GM18508 (cell line): ENCODE measurements at regions not wholly inside any gene's neighbourhood (a gene's known extent, or its start where the extent isn't known, plus 50 kb on each side); places are given as distances from the start of the nearest gene placed in this dataset.
"Not testable (repeated sequence)": the region's sequence is repeated elsewhere in the genome, so short reads cannot be mapped to it uniquely, and the experiment has no call there.

Source experiments
- ATAC-seq: cut with Tn5 transposase; IDR thresholded peaks from one replicate; pipeline ENCODE4 v1.9.1; 2021; ENCODE audit warnings: moderate number of reproducible peaks; ENCODE audit not compliant: insufficient read depth, unreplicated experiment

DNA sequence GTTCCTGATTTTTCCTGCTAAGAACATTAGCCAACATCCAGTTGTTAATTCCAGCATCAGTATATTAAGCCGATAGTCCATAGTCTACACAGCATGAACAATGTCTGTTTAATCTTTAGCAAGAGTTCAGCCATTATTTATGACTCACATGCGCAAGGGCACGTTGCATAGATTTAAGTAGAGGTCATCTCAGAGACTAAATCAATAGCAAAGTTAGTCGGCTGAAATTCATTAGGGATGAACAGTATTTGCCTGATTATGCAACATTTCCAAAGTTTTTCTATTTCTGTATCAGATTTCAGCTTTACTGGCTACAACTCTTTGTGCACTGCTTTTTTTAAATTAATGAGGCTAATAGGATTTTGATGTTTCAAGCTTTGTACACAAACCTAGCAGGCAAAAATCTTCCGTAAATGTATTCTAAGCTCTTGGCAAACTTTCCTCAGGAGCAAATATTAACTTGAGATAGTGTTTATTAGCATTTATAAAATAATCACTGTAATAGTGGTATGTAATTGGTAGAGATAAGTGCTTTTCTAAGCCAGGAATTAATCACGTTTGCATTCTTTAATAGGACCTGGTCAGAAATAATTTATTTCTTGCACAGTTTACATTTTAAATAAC lies 578.7 kb upstream of the ID2 start:
- no peak for ATAC-seq

DNA sequence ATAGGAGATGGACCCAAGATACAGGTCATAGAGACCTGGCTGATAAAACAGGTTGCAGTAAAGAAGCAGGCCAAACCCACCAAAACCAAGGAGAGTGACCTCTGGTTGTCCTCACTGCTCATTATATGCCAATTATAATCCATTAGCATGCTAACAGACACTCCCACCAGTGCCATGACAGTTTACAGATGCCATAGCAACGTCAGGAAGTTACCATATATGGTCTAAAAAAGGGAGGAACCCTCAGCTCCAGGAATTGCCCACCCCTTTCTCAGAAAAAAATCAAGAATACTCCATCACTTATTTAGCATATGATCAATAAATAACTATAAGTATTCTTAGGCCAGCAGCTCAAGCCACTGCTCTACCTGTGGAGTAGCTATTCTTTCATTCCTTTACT lies 574.7 kb upstream of the ID2 start:
- ATAC-seq: no peak

DNA sequence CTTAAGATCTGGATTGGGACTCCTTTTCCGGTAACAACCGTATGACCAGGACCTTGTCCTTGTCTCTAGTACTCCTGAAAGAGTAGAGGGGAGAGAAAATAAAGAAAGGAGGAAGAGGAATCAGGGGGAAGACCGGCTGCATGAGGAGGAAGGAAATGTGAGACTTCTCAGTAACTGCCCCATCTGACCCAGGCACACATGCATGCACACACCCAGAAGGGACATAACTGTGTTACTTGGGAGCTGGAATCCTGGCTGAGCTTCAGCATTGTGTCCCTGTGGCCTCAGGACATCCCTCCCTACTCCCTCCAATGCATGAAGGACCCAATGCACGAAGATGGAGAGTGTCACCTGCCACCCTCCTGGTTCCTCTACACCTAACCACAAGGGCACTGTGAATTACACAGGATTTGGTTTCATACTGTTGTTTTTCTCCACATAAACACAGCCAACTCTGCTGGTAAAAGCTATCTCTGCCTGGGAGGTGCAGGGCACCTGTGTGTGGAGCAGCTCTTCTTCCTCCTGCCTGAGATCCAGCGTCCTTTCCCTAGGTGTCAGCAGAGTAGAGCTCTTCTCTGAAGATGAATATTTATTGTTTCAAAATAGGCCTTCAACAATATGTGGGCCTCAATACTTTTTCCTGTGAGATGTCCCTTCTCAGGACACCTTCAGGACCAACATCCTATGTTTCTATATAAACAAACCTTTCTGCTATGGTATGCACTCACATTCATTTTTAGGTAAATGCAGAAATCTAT lies 574.1 kb upstream of the ID2 start:
- ATAC-seq: no peak

DNA sequence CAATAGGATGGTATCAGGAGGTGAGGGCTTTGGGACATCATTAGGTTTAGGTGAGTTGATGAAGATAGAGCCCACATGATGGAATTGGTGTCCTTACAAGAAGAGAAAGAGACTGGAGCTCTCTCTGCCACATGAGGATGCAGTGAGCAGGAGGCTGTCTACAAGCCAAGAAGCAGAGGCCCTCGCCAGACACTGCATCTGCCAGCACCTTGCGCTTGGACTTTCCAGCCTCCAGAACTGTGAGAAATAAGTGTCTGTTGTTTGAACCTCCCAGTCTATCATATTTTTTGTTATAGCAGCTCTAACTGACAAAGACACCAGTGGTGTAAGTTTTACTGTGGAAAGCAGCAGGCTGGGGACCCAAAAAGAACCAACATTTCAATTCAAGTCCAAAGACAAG lies 571.1 kb upstream of the ID2 start:
- no peak for ATAC-seq

DNA sequence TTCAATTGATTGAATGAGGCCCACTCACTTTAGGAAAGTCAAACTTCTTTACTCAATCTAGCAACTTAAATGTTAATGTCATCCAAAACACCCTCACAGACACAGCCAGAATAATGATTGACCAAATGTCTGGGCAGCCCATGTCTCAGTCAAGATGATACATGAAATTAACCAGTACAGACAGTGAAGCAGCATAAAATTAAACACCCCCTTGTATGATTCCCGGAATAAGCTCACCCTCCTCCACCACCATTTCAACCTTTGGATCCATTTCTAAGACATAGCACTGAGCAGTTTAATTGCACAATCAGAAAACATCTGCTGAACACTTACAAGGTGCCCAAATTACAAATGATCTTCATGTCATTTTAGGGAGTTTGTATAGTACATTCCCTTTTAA lies 570.7 kb upstream of the ID2 start:
- no peak for ATAC-seq

DNA sequence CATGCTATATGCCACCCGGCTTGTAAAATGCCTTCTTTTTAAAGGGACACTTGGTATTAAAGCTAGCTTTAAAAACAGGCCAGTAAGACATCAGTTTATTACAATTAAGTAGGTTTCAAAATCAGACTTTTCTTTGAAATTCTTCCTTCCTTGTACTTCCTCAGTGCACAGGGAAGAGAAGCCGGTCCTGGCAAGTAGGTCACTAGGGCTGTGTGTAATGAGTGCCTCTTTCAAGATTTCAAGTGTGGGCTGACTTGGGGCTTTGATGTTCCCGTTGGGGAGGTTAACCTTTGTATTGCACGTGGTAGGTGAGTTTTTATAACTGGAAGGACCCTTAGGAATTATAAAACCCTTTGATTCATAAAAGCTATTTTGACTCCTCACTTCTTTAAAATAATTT lies 566.4 kb upstream of the ID2 start:
- no peak for ATAC-seq

DNA sequence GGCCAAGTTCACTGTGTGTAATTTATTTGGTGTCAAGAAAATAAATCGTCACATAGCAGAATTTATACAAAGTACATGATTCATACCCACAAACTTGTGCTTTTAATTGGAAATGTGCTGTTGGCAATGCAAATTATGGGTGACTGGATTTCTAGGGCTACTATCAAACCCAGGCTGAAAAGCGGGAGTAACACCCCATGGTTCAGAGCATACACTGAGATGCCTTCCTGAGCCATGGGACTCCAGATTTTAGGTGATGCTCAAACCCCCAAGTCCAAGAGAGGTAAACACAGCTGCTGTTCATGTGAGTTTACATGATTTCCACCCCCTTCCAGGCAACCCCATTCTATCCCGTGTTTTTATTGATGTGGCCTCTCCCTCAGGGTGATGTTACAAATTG lies 565.9 kb upstream of the ID2 start:
- no peak for ATAC-seq

DNA sequence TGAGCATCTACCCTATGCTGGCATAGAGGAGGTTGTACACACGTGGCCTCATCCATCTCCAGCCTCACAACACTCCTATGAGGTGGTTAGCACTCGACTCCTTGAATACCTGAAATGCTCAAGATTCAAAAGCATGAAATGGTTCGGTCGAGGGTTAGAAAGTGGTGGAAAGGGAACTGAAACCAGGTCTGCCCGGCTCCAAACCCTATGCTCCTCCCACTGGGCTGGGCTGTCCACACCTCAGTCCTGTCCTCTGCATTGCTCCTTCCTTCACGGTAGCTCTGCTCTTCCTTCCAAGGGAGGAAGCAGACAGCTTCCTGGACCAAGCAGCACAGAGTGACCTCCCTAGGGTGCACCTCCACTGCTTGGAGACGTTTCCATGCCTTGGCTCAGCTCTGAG lies 565.2 kb upstream of the ID2 start:
- ATAC-seq: peak; percentile 95

DNA sequence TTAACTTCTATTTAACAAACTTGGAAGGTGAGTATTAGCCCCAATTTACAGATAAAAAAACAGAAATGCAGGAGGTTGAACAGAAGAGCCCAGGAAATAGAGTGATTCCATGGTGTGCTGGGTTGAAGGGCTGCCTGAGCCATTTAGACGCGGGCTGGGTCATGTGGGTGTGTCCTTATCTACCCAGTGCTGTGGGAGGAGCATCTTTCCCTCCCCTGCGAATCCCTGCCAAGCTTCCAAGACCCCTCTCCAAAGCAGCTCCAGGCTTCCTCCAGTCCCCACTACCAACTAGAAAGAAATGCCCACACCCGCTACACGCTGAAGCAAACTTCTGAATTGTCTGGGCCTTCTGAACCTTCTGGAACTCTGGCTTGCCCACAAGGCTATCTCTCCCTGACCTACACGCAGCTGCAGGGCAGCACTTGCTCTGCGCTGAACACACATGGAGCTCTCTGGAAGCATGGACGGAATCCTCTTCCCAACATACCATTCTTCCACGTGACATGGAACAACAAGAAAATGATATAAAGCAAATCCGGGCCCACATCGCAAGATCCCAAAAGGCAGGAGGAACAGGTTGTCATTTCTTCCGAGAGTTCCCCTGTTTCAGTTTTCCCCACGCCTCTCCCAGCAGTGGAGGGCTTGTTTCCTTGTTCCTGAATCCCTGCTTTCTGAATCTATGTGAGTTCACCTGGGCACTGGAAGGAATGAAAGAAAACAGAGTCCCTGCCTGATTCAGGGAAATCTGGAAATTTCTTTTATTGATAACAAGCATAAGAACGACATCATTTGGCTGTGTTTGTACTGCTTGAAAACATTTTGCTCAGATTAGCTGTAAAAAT lies 562.7 kb upstream of the ID2 start:
- ATAC-seq: no peak

DNA sequence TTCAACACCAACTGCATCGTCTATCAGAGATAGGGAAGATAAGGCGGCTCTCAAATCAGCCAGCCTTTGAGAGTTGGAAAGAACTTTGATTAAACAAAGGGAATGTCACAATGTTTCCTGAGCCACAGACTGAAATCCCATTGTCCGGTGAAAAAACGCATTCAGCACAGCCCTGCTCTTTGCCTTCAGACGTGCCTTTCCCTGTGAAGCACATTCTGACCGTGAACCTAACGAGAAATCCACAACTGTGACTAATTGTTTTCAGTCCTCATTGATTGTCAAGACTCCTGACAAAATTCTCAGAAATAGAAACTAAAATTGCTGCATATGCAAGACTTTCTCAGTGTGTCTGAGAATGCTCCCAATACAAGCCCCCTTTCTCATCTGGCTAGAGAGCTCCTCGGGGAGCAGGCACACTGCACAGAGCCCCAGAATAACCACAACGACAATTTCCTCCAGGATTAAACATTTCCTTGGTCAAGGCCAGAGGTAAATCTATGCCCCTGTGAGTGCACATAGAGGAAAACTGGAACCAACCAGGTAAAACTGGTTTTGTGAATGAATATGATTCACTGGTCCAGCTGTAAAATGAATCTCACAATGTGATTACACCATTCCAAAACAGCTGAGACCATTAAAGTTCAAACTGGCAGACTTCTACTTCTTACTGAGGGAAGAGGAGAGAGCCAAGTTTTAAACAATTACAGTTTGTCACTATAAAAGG lies 561.9 kb upstream of the ID2 start:
- no peak for ATAC-seq

DNA sequence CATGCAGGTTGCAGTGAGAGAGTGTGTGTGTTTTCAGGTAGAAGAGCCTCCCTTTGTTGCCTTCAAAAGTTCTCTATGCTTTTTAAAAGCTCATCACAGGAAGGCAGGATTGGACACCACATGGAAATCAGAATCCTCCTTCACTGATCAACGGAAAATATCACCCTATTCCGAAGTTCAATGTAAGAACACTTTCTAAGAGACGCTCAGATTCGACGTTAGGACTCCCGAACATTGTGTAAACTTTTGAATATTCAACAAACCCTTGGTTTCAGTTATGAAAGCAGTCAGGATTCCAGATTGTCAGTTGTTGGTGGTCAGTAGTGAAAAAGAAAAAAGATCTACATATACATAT lies 561.4 kb upstream of the ID2 start:
- ATAC-seq: no peak

DNA sequence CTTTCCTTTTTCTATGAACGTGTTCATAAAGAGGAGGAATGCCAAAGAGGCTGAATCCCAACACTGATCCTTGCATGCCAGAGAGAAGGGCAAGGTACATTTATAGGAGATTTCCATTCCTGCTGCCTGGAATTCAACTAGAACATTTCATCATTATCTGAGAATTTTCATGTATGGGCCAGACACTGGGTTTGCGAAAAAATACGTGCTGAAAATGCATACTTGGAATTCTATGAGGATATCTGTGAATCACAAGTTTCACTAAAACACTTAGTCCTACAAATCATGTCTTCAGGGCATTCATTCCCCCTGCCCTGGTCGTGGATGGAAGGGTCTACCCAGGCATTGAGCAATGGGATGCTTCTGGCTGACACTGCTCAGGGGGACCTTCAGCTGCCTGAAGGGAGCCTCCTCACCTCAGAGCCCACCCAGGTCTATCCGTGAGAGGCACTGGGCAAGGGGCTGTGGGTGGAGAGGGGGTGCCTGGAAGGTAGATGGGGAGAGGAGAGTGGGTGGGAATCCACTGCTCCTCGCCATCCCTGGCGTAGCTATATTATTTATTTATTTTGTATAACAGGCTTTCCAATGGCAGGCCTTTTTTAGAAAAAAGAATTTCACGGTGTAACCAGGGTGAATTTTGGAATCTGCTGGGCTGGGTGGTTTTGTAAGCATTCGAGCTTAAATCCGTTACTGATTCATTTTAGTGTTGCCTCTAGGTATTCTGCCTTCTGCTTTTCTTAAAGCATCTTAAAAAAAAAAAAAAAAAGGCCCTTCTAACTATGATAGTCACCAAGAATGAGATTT lies 560.6 kb upstream of the ID2 start:
- ATAC-seq: no peak

DNA sequence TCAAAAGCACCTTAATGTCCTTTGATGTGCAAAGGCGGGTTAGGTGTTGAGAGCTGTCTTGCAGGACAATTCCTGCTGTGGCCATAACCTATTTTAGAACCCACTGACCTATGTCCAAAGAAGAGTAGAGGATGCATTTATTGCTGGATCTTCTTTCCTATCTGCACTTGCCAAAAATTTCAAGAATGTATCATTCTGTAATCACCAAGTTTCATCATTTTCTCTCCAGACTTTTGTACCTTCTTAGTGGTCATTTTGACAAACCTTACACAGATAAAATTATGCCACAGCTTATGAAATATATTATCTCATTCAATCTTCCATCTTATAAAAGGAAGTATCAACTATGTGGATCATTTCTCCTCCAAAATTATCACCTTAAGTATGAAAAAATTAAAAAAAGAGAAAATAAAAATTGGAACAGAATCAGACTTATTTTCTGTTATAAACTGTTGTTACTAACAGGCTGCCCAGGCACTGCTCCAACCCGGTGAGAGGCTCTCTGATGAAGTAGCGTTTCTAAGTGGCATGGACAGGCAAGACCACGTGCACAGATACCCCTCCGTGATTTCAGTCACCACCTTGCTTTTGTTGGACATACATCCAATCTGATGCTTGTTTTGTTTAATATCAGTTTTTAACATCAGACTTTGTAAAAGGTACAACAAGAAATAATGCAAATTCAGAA lies 559.9 kb upstream of the ID2 start:
- no peak for ATAC-seq

DNA sequence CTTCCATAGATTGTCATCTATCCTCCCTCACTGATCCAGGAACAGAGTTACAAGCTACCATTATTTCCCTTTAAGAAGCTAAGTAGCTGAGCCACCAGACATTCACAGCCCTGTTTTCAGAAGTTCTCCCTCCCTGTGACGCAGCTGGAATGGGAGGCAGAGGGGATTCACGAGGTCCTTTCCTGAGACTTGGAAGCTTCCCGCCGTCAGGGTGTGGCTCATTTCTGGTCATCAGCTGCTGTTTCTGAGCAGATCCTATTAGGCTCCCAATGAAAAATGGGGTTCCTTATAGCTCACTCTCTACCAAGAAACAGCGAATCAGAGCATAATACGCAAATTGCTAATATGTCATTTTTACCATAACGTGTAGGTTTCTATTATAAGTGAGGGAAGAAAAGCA lies 559.3 kb upstream of the ID2 start:
- no peak for ATAC-seq

DNA sequence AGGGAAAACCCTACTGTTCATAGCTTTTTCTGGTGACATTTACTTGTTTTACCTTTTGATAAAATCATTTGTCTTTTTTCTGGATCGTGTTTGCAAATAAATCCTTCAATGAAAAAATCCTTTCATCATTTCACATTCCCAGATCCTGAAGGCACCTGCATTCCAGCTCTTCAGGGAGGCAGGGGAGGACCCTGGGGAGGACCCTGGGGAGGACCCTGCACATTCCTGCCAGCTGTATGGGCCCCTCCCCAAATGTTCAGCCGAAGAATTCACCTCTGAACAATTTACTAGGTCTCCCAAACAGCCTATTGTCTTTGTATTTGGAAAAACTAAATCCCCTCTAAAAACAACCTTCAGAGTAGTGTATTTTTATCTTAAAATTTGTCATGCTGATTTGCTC lies 558.4 kb upstream of the ID2 start:
- ATAC-seq: no peak

DNA sequence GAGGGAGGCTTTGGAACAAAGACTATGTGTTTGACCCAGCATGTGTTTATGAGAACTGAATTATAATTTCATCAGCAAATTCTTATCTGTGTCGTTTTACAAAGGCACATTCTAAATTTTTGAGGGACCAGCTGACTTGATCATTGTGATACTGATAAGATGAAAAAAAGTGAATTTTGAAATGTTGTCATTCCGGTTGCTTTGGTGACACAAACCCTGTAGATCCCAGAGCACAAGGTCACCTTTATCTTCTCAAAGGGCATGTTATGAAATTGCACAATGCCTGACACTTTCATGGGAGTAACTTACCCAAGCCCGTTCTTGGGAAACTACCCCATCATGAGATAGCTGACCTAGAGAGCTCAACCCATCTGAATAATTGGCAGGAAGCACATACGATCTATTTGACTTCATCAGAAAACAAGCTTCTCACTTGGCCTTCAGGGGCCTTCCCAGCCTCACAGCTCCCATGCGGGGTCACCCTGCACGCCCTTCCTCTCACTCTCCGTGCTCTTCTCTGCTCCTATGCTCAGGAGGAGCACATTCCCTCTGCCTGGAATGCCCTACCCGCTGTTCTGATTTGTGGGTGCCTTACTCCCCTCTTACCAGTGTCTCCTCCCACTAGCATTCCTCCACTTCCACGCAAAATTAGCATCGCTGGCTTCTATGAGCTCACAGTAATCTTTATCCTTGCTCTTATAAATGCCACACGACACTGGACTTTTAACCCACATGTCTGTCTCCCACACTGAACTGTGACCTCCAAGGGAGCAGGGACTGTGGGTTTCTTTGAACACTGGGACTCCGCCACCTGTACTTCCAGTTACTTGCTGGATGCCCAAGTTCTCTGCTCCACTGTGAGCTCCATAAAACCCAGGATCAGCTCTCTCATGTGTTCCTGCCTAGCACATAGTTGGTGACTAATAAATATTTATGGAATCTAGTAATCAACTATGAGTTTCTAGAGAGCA lies 555.8 kb upstream of the ID2 start:
- ATAC-seq: no peak

DNA sequence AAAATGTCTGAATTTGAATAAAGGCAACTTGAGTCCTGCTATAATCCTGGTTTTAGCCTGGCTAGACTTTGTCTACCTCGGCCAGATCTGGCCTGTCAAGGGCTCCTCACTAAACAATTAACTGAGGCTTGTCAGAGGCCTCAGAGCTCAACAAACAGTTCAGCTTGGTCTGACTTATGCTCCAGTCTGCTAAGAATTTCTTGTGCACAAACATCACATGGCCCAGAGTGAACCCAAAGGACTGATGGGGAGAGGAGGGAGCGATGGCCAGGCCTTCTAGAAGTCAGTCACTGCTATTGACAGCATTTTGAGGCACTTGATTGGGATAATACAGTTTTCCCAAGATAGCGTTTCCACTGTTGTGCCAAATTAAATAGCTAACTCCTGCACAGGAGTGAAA lies 555.1 kb upstream of the ID2 start:
- no peak for ATAC-seq

DNA sequence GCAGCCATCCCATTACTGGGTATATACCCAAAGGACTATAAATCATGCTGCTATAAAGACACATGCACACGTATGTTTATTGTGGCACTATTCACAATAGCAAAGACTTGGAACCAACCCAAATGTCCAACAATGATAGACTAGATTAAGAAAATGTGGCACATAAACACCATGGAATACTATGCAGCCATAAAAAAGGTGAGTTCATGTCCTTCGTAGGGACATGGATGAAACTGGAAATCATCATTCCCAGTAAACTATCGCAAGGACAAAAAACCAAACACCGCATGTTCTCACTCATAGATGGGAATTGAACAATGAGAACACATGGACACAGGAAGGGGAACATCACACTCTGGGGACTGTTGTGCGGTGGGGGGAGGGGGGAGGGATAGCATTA lies 550.4 kb upstream of the ID2 start:
- not testable (repeated sequence) for ATAC-seq
